H9 (cell line): ENCODE measurements at regions not wholly inside any gene's neighbourhood (a gene's known extent, or its start where the extent isn't known, plus 50 kb on each side); places are given as distances from the start of the nearest gene placed in this dataset.

ENCODE experiments used
- DNase-seq: peaks from one replicate; pipeline ENCODE4 v3.0.0-alpha.2; 2017
- H2AFZ ChIP-seq: one replicate; pipeline ENCODE4 v1.6.1; 2013; ENCODE audit warnings: mild to moderate bottlenecking, low read length, control low read depth, moderate library complexity
- H2AK5ac ChIP-seq: 2 replicates; pipeline ENCODE4 v1.6.1; 2013; ENCODE audit warnings: low read length, control low read depth, mixed read lengths; ENCODE audit not compliant: insufficient read length
- H2BK120ac ChIP-seq: one replicate; pipeline ENCODE4 v1.6.1; 2013; ENCODE audit warnings: low read depth, mild to moderate bottlenecking, low read length, control low read depth, inconsistent platforms; ENCODE audit not compliant: poor library complexity, severe bottlenecking
- H2BK12ac ChIP-seq: 2 replicates; pipeline ENCODE4 v1.6.1; 2013; ENCODE audit warnings: low read length, control low read depth, mixed read lengths, low read depth; ENCODE audit not compliant: insufficient read length
- H2BK15ac ChIP-seq: 2 replicates; pipeline ENCODE4 v1.6.1; 2013; ENCODE audit warnings: low read depth, low read length, control low read depth
- H2BK20ac ChIP-seq: one replicate; pipeline ENCODE4 v1.6.1; 2013; ENCODE audit warnings: low read depth, mild to moderate bottlenecking, low read length, control low read depth, inconsistent platforms; ENCODE audit not compliant: poor library complexity, severe bottlenecking
- H2BK5ac ChIP-seq: 2 replicates; pipeline ENCODE4 v1.6.1; 2013; ENCODE audit warnings: low read length, control low read depth, mixed read lengths; ENCODE audit not compliant: insufficient read length
- H3K14ac ChIP-seq: 2 replicates; pipeline ENCODE4 v1.6.1; 2013; ENCODE audit warnings: low read length, control low read depth; ENCODE audit not compliant: insufficient read depth
- H3K18ac ChIP-seq: 2 replicates; pipeline ENCODE4 v1.6.1; 2013; ENCODE audit warnings: low read depth, mild to moderate bottlenecking, mixed read lengths, low read length, control low read depth; ENCODE audit not compliant: insufficient read length
- H3K23ac ChIP-seq: 2 replicates; pipeline ENCODE4 v1.6.1; 2013; ENCODE audit warnings: low read length, control low read depth, mixed read lengths, low read depth; ENCODE audit not compliant: insufficient read length
- H3K23me2 ChIP-seq: 2 replicates; pipeline ENCODE4 v1.6.1; 2013; ENCODE audit warnings: low read depth, mild to moderate bottlenecking, mixed read lengths, low read length, control low read depth; ENCODE audit not compliant: insufficient read length, poor library complexity, severe bottlenecking
- H3K27ac ChIP-seq: 2 replicates; pipeline ENCODE4 v1.5.1; 2013; ENCODE audit warnings: low read length, control low read depth, mixed read lengths, low read depth; ENCODE audit not compliant: insufficient read length
- H3K27me3 ChIP-seq: 2 replicates; pipeline ENCODE4 v1.6.1; 2013; ENCODE audit warnings: low read length, control low read depth, inconsistent platforms; ENCODE audit not compliant: insufficient read depth
- H3K4ac ChIP-seq: 2 replicates; pipeline ENCODE4 v1.6.1; 2013; ENCODE audit warnings: low read depth, mild to moderate bottlenecking, control low read depth, inconsistent platforms, low read length, moderate library complexity
- H3K4me1 ChIP-seq: 2 replicates; pipeline ENCODE4 v1.6.1; 2013; ENCODE audit warnings: low read length, control low read depth, inconsistent platforms; ENCODE audit not compliant: insufficient read depth
- H3K4me2 ChIP-seq: 2 replicates; pipeline ENCODE4 v1.6.1; 2013; ENCODE audit warnings: low read length, control low read depth, mixed read lengths; ENCODE audit not compliant: insufficient read length, insufficient read depth
- H3K56ac ChIP-seq: 2 replicates; pipeline ENCODE4 v1.6.1; 2013; ENCODE audit warnings: low read depth, mild to moderate bottlenecking, mixed read lengths, low read length, control low read depth; ENCODE audit not compliant: insufficient read length
- H3K79me1 ChIP-seq: 2 replicates; pipeline ENCODE4 v1.6.1; 2013; ENCODE audit warnings: low read depth, mild to moderate bottlenecking, moderate library complexity, low read length, control low read depth, inconsistent platforms; ENCODE audit not compliant: insufficient read depth, poor library complexity, severe bottlenecking
- H3K79me2 ChIP-seq: 2 replicates; pipeline ENCODE4 v1.6.1; 2013; ENCODE audit warnings: low read length, control low read depth, inconsistent platforms; ENCODE audit not compliant: insufficient read depth
- H3K9ac ChIP-seq: 2 replicates; pipeline ENCODE4 v1.6.1; 2013; ENCODE audit warnings: low read length, control low read depth, mixed read lengths; ENCODE audit not compliant: insufficient read length; ENCODE audit errors: extremely low read depth
- H3K9me3 ChIP-seq: one replicate; pipeline ENCODE4 v1.6.1; 2013; ENCODE audit warnings: low read depth, low read length, inconsistent platforms; ENCODE audit not compliant: control insufficient read depth
- H3T11ph ChIP-seq: one replicate; pipeline ENCODE4 v1.6.1; 2013; ENCODE audit warnings: mild to moderate bottlenecking, low read length, control low read depth, inconsistent platforms
- H4K20me1 ChIP-seq: one replicate; pipeline ENCODE4 v1.6.1; 2013; ENCODE audit not compliant: control insufficient read depth, insufficient read length, insufficient read depth
- H4K5ac ChIP-seq: 2 replicates; pipeline ENCODE4 v1.6.1; 2013; ENCODE audit warnings: low read depth, mild to moderate bottlenecking, mixed read lengths, low read length, control low read depth; ENCODE audit not compliant: insufficient read length
- H4K8ac ChIP-seq: replicated peaks from 2 replicates; pipeline ENCODE4 v1.6.1; 2013; ENCODE audit warnings: low read length, control low read depth, mixed read lengths, low read depth; ENCODE audit not compliant: insufficient read length
- H4K91ac ChIP-seq: 2 replicates; pipeline ENCODE4 v1.6.1; 2013; ENCODE audit warnings: low read depth, mild to moderate bottlenecking, moderate library complexity, mixed read lengths, low read length, control low read depth; ENCODE audit not compliant: insufficient read length
- H3K27ac Mint-ChIP-seq, 3 experiments: 2 replicates in 2 of 3; 3 replicates in 1 of 3; pipeline ENCODE4 v1.8.0; 2020 to 2021; ENCODE audit warnings: mixed read lengths in 3 of 3, mild to moderate bottlenecking in 1 of 3, moderate library complexity in 1 of 3
- H3K27me3 Mint-ChIP-seq: 2 replicates; pipeline ENCODE4 v1.8.0; 2021; ENCODE audit warnings: low read depth, mild to moderate bottlenecking, moderate library complexity, mixed read lengths
- H3K36me3 Mint-ChIP-seq, 3 experiments: 2 replicates in 2 of 3; 3 replicates in 1 of 3; pipeline ENCODE4 v1.8.0; 2020 to 2021; ENCODE audit warnings: low read depth in 3 of 3, mixed read lengths in 3 of 3; ENCODE audit not compliant: insufficient read depth in 1 of 3
- H3K4me1 Mint-ChIP-seq, 2 experiments: 2 replicates each; pipeline ENCODE4 v1.8.0; 2020; ENCODE audit warnings: mixed read lengths in 2 of 2
- H3K4me3 Mint-ChIP-seq, 2 experiments: 2 replicates in 1 of 2; 3 replicates in 1 of 2; pipeline ENCODE4 v1.8.0; 2020 to 2021; ENCODE audit warnings: mild to moderate bottlenecking in 2 of 2, mixed read lengths in 2 of 2, moderate library complexity in 1 of 2
- H3K9me3 Mint-ChIP-seq, 2 experiments: 2 replicates in 1 of 2; 3 replicates in 1 of 2; pipeline ENCODE4 v1.8.0; 2020; ENCODE audit warnings: mild to moderate bottlenecking in 2 of 2, mixed read lengths in 2 of 2, moderate library complexity in 1 of 2
- CTCF ChIP-seq: fragments of 200-600 bp; sonication (generic); conservative IDR thresholded peaks from 3 replicates; pipeline ENCODE4 v1.8.0; 2021; ENCODE audit warnings: antibody characterized with exemption, mild to moderate bottlenecking
- WGBS: extraction: QIAGEN DNeasy Blood & Tissue Kit; methylation state at CpG from one replicate; pipeline ENCODE4 v1.1.7; 2013; ENCODE audit warnings: missing lambda C conversion rate, low lambda C conversion rate, mixed read lengths; ENCODE audit not compliant: insufficient read length; ENCODE audit errors: extremely low coverage; 5-methylcytosine and 5-hydroxymethylcytosine counted together

DNA sequence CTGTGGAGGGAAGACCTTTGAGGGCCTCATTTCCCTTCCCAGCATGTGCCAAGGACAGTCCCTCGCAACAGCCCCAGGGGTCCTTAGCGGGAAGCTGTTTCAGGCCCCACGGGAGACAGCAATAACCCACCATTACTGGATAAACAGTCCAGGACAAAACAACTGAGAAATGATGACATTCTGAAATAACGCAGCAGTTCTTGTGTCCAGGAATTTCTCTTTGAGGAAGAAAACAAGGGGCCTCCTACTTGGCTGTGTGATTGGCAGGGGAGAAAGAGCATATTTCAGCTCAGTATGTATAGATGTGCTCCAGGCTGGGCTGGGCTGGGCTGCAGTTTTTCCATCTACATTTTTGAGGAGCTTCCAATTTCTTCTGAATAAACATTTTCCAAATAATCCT, 82.2 kb upstream of the THBS1 start:
- no peak overlapping the region for H2BK120ac ChIP-seq

More for the DNA sequence above, 82.2 kb upstream of the THBS1 start:
- no peaks in the 10 kb centered on the region for H3K23me2 ChIP-seq
- H4K8ac ChIP-seq, result no peak overlapping the region
- H4K20me1 ChIP-seq, result no peaks in the 10 kb centered on the region
- peaks cover 0 to 4% of the 10 kb centered on the region in 2 experiments; a peak in 1 of 4 replicates for H3K4me1 Mint-ChIP-seq
- no peak overlapping the region for H2BK20ac ChIP-seq
- no peak overlapping the region for H2AFZ ChIP-seq
- H3K9me3 ChIP-seq, result no peaks in the 10 kb centered on the region
- H3K27me3 ChIP-seq, result no peaks in the 10 kb centered on the region
- no peak overlapping the region for H2BK5ac ChIP-seq
- no peak overlapping the region for H4K5ac ChIP-seq
- H3K9me3 Mint-ChIP-seq, result no peaks in the 10 kb centered on the region
- peaks cover 3% of the 10 kb centered on the region for H3K27me3 Mint-ChIP-seq
- no peak for DNase-seq
- H3K79me2 ChIP-seq, result no peaks in the 10 kb centered on the region
- H3K9ac ChIP-seq, result no peak overlapping the region
- no peak overlapping the region for H3K4ac ChIP-seq
- no CpG with 5 or more reads among the region's 4 CpGs for WGBS
- H3K79me1 ChIP-seq, result no peaks in the 10 kb centered on the region
- H3K27ac Mint-ChIP-seq, result no peak overlapping the region
- TF ChIP-seq CTCF, result no peak
- no peak overlapping the region for H3K18ac ChIP-seq
- no peaks in the 10 kb centered on the region for H3K4me1 ChIP-seq
- H3K56ac ChIP-seq, result no peak overlapping the region
- no peak overlapping the region for H3K23ac ChIP-seq
- H2BK15ac ChIP-seq, result no peak overlapping the region
- H3K27ac ChIP-seq, result no peak overlapping the region
- H3K4me3 Mint-ChIP-seq, result no peak overlapping the region
- H2BK12ac ChIP-seq, result no peak overlapping the region
- H3K4me2 ChIP-seq, result no peak overlapping the region
- H3K36me3 Mint-ChIP-seq, result no peaks in the 10 kb centered on the region
- H2AK5ac ChIP-seq, result no peak overlapping the region
- no peak overlapping the region for H3T11ph ChIP-seq
- no peak overlapping the region for H3K14ac ChIP-seq
- H4K91ac ChIP-seq, result no peak overlapping the region
